HCT116 (cell line): ENCODE measurements at regions not wholly inside any gene's neighbourhood (a gene's known extent, or its start where the extent isn't known, plus 50 kb on each side); places are given as distances from the start of the nearest gene placed in this dataset.

Experiments used
- ATAC-seq: fragments of 200-7000 bp; cut with Tn5 transposase; 2 replicates; pipeline ENCODE4 v1.9.1; 2020; ENCODE audit warnings: mild to moderate bottlenecking, moderate library complexity
- BruUV-seq: library from RNA; stranded (reverse); fragments of 400-500 nt; replicated peaks from 2 replicates; lab custom pipeline; 2021; lab: Mats Ljungman, UMichigan
- CTCF ChIA-PET: fragments of 300-600 bp; sonication (Branson Sonifier 250); formaldehyde crosslinking; loops from one replicate; lab custom pipeline; 2021; ENCODE audit warnings: antibody characterized with exemption; lab: Charles Lee
- POLR2A ChIA-PET: fragments of 300-600, 350-600 bp; sonication (Branson Sonifier 250); formaldehyde crosslinking; loops from one replicate; lab custom pipeline; 2021; ENCODE audit warnings: antibody characterized with exemption; lab: Charles Lee
- RAD21 ChIA-PET, 2 experiments: fragments of 300-600 bp; sonication (Branson Sonifier 250); formaldehyde crosslinking; loops; one replicate each; lab custom pipeline; 2023; ENCODE audit warnings: low total read pairs in 2 of 2; ENCODE audit not compliant: uncharacterized antibody in 2 of 2, unreplicated experiment in 2 of 2, low non-redundant PET in 1 of 2; lab: Charles Lee
- DNase-seq: peaks from one replicate; pipeline ENCODE4 v3.0.0-alpha.2; 2010; ENCODE audit warnings: low read depth, low spot score
- H2AFZ ChIP-seq: fragments of 200-600 bp; shearing (Covaris generic), sonication (generic); 2 replicates; pipeline ENCODE4 v1.6.1; 2017; ENCODE audit warnings: low read depth, mixed run types, mixed read lengths, antibody characterized with exemption, low read length; ENCODE audit not compliant: poor library complexity, severe bottlenecking
- H3K27ac ChIP-seq: 2 replicates; pipeline ENCODE4 v1.5.1; 2012; ENCODE audit warnings: low read depth, low read length
- H3K27me3 ChIP-seq: fragments of 200-600 bp; sonication (generic); 2 replicates; pipeline ENCODE4 v1.6.1; 2016; ENCODE audit warnings: mixed run types, low read length, mixed read lengths; ENCODE audit not compliant: insufficient read depth
- H3K36me3 ChIP-seq, 2 experiments: fragments of 200-500 bp in 1 of 2; fragments of 200-600 bp in 1 of 2; sonication (Bioruptor generic) in 1 of 2; sonication (generic) in 1 of 2; 2 replicates each; pipeline versions ENCODE4 v1.5.1 to v1.6.1; 2014 to 2016; ENCODE audit warnings: low read length in 2 of 2, inconsistent platforms in 1 of 2, mixed read lengths in 1 of 2, mixed run types in 1 of 2; ENCODE audit not compliant: insufficient read depth in 2 of 2, control insufficient read depth in 1 of 2
- H3K4me1 ChIP-seq, 2 experiments: fragments of 200-600 bp in 1 of 2; sonication (generic) in 1 of 2; 2 replicates each; pipeline versions ENCODE4 v1.5.1 to v1.6.1; 2012 to 2017; ENCODE audit warnings: low read length in 2 of 2, inconsistent platforms in 1 of 2, mild to moderate bottlenecking in 1 of 2, mixed read lengths in 1 of 2, mixed run types in 1 of 2, moderate library complexity in 1 of 2; ENCODE audit not compliant: insufficient read depth in 2 of 2, control insufficient read depth in 1 of 2
- H3K4me2 ChIP-seq: fragments of 200-600 bp; sonication (generic); 2 replicates; pipeline ENCODE4 v1.6.1; 2017; ENCODE audit warnings: mixed run types, low read length, mixed read lengths
- H3K4me3 ChIP-seq, 2 experiments: fragments of 200-600 bp in 1 of 2; sonication (generic) in 1 of 2; replicated peaks in 1 of 2; 2 replicates each; pipeline ENCODE4 v1.5.1; 2011 to 2016; ENCODE audit warnings: low read length in 2 of 2, control low read depth in 1 of 2, low read depth in 1 of 2, mild to moderate bottlenecking in 1 of 2, mixed read lengths in 1 of 2, mixed run types in 1 of 2
- H3K79me2 ChIP-seq: fragments of 200-600 bp; sonication (generic); 2 replicates; pipeline ENCODE4 v1.6.1; 2017; ENCODE audit warnings: mild to moderate bottlenecking, mixed run types, low read length, moderate library complexity, mixed read lengths; ENCODE audit not compliant: insufficient read depth
- H3K9ac ChIP-seq: fragments of 200-600 bp; sonication (generic); 2 replicates; pipeline ENCODE4 v1.6.1; 2016; ENCODE audit warnings: low read length, mixed read lengths
- H3K9me2 ChIP-seq: fragments of 200-600 bp; sonication (generic), shearing (Covaris generic); 2 replicates; pipeline ENCODE4 v1.6.1; 2017; ENCODE audit warnings: mixed run types, mild to moderate bottlenecking, moderate library complexity; ENCODE audit not compliant: insufficient read depth
- H3K9me3 ChIP-seq, 2 experiments: fragments of 200-500 bp in 1 of 2; fragments of 200-600 bp in 1 of 2; sonication (Bioruptor generic) in 1 of 2; sonication (generic) in 1 of 2; 2 replicates each; pipeline ENCODE4 v1.6.1; 2014 to 2017; ENCODE audit warnings: low read length in 2 of 2, mixed read lengths in 2 of 2, inconsistent platforms in 1 of 2, low read depth in 1 of 2, mild to moderate bottlenecking in 1 of 2, mixed run types in 1 of 2, moderate library complexity in 1 of 2; ENCODE audit not compliant: control insufficient read depth in 1 of 2, insufficient read depth in 1 of 2
- H4K20me1 ChIP-seq: fragments of 200-600 bp; sonication (generic), shearing (Covaris generic); 2 replicates; pipeline ENCODE4 v1.6.1; 2017; ENCODE audit warnings: mixed run types, mild to moderate bottlenecking, moderate library complexity; ENCODE audit not compliant: insufficient read depth
- CBX3 ChIP-seq: IDR thresholded peaks from 2 replicates; pipeline ENCODE4 v1.6.1; 2012; ENCODE audit warnings: low read depth
- EGR1 ChIP-seq: IDR thresholded peaks from 2 replicates; pipeline ENCODE4 v1.6.1; 2012; ENCODE audit warnings: low read depth
- ELF1 ChIP-seq: IDR thresholded peaks from 2 replicates; pipeline ENCODE4 v1.6.1; 2012; ENCODE audit warnings: low read depth, borderline replicate concordance
- EZH2phosphoT487 ChIP-seq: fragments of 200-600 bp; IDR thresholded peaks from 2 replicates; pipeline ENCODE4 v1.6.1; 2018; ENCODE audit warnings: antibody characterized with exemption, borderline replicate concordance
- JUND ChIP-seq: IDR thresholded peaks from 2 replicates; pipeline ENCODE4 v1.6.1; 2012
- POLR2A ChIP-seq: IDR thresholded peaks from 2 replicates; pipeline ENCODE4 v1.7.0; 2011; ENCODE audit warnings: borderline replicate concordance; ENCODE audit not compliant: insufficient read depth, insufficient read length; ENCODE audit errors: extremely low read depth
- SIN3A ChIP-seq: IDR thresholded peaks from 2 replicates; pipeline ENCODE4 v1.6.1; 2012; ENCODE audit warnings: low read depth
- SP1 ChIP-seq: IDR thresholded peaks from 2 replicates; pipeline ENCODE4 v1.6.1; 2012; ENCODE audit warnings: low read depth
- TCF7L2 ChIP-seq: IDR thresholded peaks from 2 replicates; pipeline ENCODE4 v1.7.0; 2011; ENCODE audit warnings: borderline replicate concordance, inconsistent platforms; ENCODE audit not compliant: insufficient read depth, insufficient read length; ENCODE audit errors: extremely low read depth
- ZNF274 ChIP-seq: fragments of 200-500 bp; sonication (Bioruptor generic); IDR thresholded peaks from 2 replicates; pipeline ENCODE4 v1.6.1; 2014; ENCODE audit warnings: mild to moderate bottlenecking, low read depth, low read length, inconsistent platforms
- intact Hi-C: fragments of 100-400 bp; cut with micrococcal nuclease; formaldehyde crosslinking; loops from 2 replicates; pipeline ENCODE4 v1.10.0; 2022
- TF ChIP-seq, protein P1 (sequence below): IDR thresholded peaks from 2 replicates; pipeline ENCODE4 v1.6.1; 2011; ENCODE audit warnings: mild to moderate bottlenecking, low read length, moderate library complexity; ENCODE audit not compliant: insufficient replicate concordance; ENCODE audit errors: extremely low read depth
- TF ChIP-seq, protein P2 (sequence below): IDR thresholded peaks from 2 replicates; pipeline ENCODE4 v1.6.1; 2012

DNA sequence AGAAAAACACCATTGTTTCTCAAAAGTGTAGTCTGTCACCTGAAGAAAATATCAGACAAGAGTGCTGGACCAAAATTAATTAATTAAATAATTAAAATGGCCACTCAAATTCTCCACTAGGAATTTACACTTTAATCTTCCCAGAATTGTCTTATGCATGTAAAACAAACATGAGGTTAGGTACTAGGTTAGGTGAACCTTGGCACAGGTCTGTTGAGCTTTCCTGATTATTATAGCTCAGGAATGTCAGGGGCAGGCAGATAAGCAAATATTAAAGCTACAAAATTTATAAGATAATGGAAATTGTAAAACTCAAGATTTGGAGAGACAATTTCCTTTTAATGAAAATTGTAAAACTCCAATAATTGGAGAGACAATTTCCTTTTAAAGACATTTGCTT is 253.2 kb downstream of the BMP4 start:
- no peak overlapping the region for H2AFZ ChIP-seq
- RAD21 ChIA-PET, result no interaction called here
- ATAC-seq, result no peak

More for the DNA sequence above, 253.2 kb downstream of the BMP4 start:
- no peaks in the 10 kb centered on the region for H4K20me1 ChIP-seq
- BruUV-seq, result no TSS peak
- H3K4me2 ChIP-seq, result no peak overlapping the region
- H3K9ac ChIP-seq, result no peak overlapping the region
- no peak overlapping the region for H3K4me3 ChIP-seq
- no peak for TF ChIP-seq SIN3A
- TF ChIP-seq EZH2phosphoT487, result no peak
- no peak for TF ChIP-seq EGR1
- TF ChIP-seq, protein P1, sequence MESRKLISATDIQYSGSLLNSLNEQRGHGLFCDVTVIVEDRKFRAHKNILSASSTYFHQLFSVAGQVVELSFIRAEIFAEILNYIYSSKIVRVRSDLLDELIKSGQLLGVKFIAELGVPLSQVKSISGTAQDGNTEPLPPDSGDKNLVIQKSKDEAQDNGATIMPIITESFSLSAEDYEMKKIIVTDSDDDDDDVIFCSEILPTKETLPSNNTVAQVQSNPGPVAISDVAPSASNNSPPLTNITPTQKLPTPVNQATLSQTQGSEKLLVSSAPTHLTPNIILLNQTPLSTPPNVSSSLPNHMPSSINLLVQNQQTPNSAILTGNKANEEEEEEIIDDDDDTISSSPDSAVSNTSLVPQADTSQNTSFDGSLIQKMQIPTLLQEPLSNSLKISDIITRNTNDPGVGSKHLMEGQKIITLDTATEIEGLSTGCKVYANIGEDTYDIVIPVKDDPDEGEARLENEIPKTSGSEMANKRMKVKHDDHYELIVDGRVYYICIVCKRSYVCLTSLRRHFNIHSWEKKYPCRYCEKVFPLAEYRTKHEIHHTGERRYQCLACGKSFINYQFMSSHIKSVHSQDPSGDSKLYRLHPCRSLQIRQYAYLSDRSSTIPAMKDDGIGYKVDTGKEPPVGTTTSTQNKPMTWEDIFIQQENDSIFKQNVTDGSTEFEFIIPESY, result no peak
- TF ChIP-seq CBX3, result no peak
- no peak for TF ChIP-seq JUND
- TF ChIP-seq ZNF274, result no peak
- no peak for TF ChIP-seq SP1
- TF ChIP-seq ELF1, result no peak
- TF ChIP-seq POLR2A, result no peak
- TF ChIP-seq TCF7L2, result no peak
- TF ChIP-seq, protein P2, sequence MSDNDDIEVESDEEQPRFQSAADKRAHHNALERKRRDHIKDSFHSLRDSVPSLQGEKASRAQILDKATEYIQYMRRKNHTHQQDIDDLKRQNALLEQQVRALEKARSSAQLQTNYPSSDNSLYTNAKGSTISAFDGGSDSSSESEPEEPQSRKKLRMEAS, result no peak
- TF ChIP-seq, all 23 proteins: peak for 0
- Histone ChIP-seq H3K9me3 (no peaks in the 10 kb centered on the region), H3K9me2 (no peaks in the 10 kb centered on the region), H3K27me3 (no peaks in the 10 kb centered on the region), H3K4me1 (no peaks in the 10 kb centered on the region), H3K36me3 (no peaks in the 10 kb centered on the region), H3K27ac (no peak overlapping the region), H3K79me2 (no peaks in the 10 kb centered on the region)
- ChIA-PET POLR2A (no interaction called here), CTCF (no interaction called here)
- DNase-seq, result no peak
- intact Hi-C loops, result no loop called here
